ENCODE measurements at regions not wholly inside any gene's neighbourhood (a gene's known extent, or its start where the extent isn't known, plus 50 kb on each side); places are given as distances from the start of the nearest gene placed in this dataset.

GRCh38 chr18:38427736-38428135 lies 862.1 kb upstream of the CELF4 start:
- FAIRE-seq, result no peak
- no peak for DNase-seq (ENCODE audit: low spot score)

GRCh38 chr18:38427234-38427633 lies 861.6 kb upstream of the CELF4 start:
- no peak for FAIRE-seq
- DNase-seq (ENCODE audit: low spot score), result peak; percentile 4

- DNase-seq (ENCODE audit: low spot score) (no peak), FAIRE-seq (no peak)
These were observed 856.4 kb upstream of the CELF4 start for GRCh38 chr18:38421872-38422615.

- DNase-seq (ENCODE audit: low spot score) (no peak), FAIRE-seq (no peak)
These were observed 855.4 kb upstream of the CELF4 start for GRCh38 chr18:38421021-38421420.

- no peak for FAIRE-seq
- no peak for DNase-seq (ENCODE audit: low spot score)
These were observed 855.0 kb upstream of the CELF4 start for GRCh38 chr18:38420611-38421010.

- DNase-seq (ENCODE audit: low spot score) (peak; percentile 4), FAIRE-seq (no peak)
These were observed 850.2 kb upstream of the CELF4 start for GRCh38 chr18:38415811-38416210.

- DNase-seq (ENCODE audit: low spot score), result no peak
- no peak for FAIRE-seq
These were observed 847.6 kb upstream of the CELF4 start for GRCh38 chr18:38413193-38413592.

GRCh38 chr18:38406607-38407006 lies 841.0 kb upstream of the CELF4 start:
- FAIRE-seq (no peak), DNase-seq (ENCODE audit: low spot score) (no peak)

GRCh38 chr18:38402509-38402908 lies 836.9 kb upstream of the CELF4 start:
- no peak for FAIRE-seq
- no peak for DNase-seq (ENCODE audit: low spot score)

- FAIRE-seq, result no peak
- no peak for DNase-seq (ENCODE audit: low spot score)
These were observed 831.5 kb upstream of the CELF4 start for GRCh38 chr18:38397094-38397493.

- DNase-seq (ENCODE audit: low spot score) (no peak), FAIRE-seq (no peak)
These were observed 820.5 kb upstream of the CELF4 start for GRCh38 chr18:38386146-38386545.

GRCh38 chr18:38369772-38370690 lies 804.4 kb upstream of the CELF4 start:
- FAIRE-seq (no peak), DNase-seq (ENCODE audit: low spot score) (no peak)

- no peak for FAIRE-seq
- DNase-seq (ENCODE audit: low spot score), result no peak
These were observed 803.3 kb upstream of the CELF4 start for GRCh38 chr18:38368886-38369285.

- FAIRE-seq (no peak), DNase-seq (ENCODE audit: low spot score) (no peak)
These were observed 802.6 kb upstream of the CELF4 start for GRCh38 chr18:38368246-38368645.

- DNase-seq (ENCODE audit: low spot score), result no peak
- FAIRE-seq, result no peak
These were observed 801.9 kb upstream of the CELF4 start for GRCh38 chr18:38367473-38367872.

GRCh38 chr18:38362286-38362792 lies 796.7 kb upstream of the CELF4 start:
- no peak for DNase-seq (ENCODE audit: low spot score)
- FAIRE-seq, result no peak

GRCh38 chr18:38358805-38359657 lies 793.4 kb upstream of the CELF4 start:
- FAIRE-seq (no peak), DNase-seq (ENCODE audit: low spot score) (no peak)

- DNase-seq (ENCODE audit: low spot score), result no peak
- FAIRE-seq, result no peak
These were observed 787.6 kb upstream of the CELF4 start for GRCh38 chr18:38353149-38353548.

GRCh38 chr18:38350141-38350540 lies 784.5 kb upstream of the CELF4 start:
- DNase-seq (ENCODE audit: low spot score) (no peak), FAIRE-seq (no peak)

- DNase-seq (ENCODE audit: low spot score), result no peak
These were observed 765.0 kb upstream of the CELF4 start for GRCh38 chr18:38330573-38330972.

GRCh38 chr18:38329145-38329544 lies 763.5 kb upstream of the CELF4 start:
- FAIRE-seq (no peak), DNase-seq (ENCODE audit: low spot score) (no peak)

More at GRCh38 chr18:38330573-38330972, 765.0 kb upstream of the CELF4 start:
- no peak for FAIRE-seq
